Endothelial cell of umbilical vein (primary cell): ENCODE measurements at regions not wholly inside any gene's neighbourhood (a gene's known extent, or its start where the extent isn't known, plus 50 kb on each side); places are given as distances from the start of the nearest gene placed in this dataset.

ENCODE experiments used
- EZH2 ChIP-seq: IDR thresholded peaks from 2 replicates; pipeline ENCODE4 v1.6.1; 2012; ENCODE audit warnings: borderline replicate concordance, low read depth, mild to moderate bottlenecking, moderate library complexity, low read length, inconsistent platforms; ENCODE audit not compliant: severe bottlenecking
- POLR2A ChIP-seq: IDR thresholded peaks from 2 replicates; pipeline ENCODE4 v1.6.1; 2012; ENCODE audit warnings: low read depth, mild to moderate bottlenecking, control low read depth, low read length
- POLR2AphosphoS5 ChIP-seq: IDR thresholded peaks from 2 replicates; pipeline ENCODE4 v1.6.1; 2012; ENCODE audit warnings: low read depth, mild to moderate bottlenecking, control low read depth, low read length, moderate library complexity; ENCODE audit not compliant: insufficient read depth
- TF ChIP-seq, protein P1 (sequence below), 2 donors: IDR thresholded peaks; 1 replicate in 1 of 2; 2 replicates in 1 of 2; pipeline ENCODE4 v1.5.1; 2011; ENCODE audit warnings: low read length in 2 of 2, mild to moderate bottlenecking in 2 of 2, moderate library complexity in 2 of 2, control low read depth in 1 of 2, inconsistent platforms in 1 of 2, low read depth in 1 of 2; ENCODE audit not compliant: insufficient read depth in 1 of 2; ENCODE audit errors: extremely low read depth in 1 of 2
- TF ChIP-seq, protein P2 (sequence below): IDR thresholded peaks from 2 replicates; pipeline ENCODE4 v1.6.1; 2011; ENCODE audit not compliant: insufficient read depth, insufficient read length

DNA sequence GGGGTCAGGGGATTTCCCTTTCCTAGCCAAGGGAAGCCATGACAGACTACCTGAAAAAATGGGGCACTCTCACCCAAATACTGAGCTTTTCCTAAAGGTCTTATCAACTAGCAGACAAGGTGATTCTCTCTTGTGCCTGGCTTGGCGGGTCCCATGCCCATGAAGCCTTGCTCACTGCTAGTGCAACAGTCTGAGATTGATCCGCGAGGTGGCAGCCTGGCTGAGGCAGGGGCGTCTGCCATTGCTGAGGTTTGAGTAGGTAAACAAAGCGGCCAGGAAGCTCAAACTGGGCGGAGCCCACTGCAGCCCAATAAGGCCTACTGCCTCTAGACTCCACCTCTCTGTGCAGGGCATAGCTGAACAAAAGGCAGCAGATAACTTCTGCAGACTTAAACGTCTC lies 152.6 kb upstream of the PMFBP1 start:
- TF ChIP-seq, protein P1, sequence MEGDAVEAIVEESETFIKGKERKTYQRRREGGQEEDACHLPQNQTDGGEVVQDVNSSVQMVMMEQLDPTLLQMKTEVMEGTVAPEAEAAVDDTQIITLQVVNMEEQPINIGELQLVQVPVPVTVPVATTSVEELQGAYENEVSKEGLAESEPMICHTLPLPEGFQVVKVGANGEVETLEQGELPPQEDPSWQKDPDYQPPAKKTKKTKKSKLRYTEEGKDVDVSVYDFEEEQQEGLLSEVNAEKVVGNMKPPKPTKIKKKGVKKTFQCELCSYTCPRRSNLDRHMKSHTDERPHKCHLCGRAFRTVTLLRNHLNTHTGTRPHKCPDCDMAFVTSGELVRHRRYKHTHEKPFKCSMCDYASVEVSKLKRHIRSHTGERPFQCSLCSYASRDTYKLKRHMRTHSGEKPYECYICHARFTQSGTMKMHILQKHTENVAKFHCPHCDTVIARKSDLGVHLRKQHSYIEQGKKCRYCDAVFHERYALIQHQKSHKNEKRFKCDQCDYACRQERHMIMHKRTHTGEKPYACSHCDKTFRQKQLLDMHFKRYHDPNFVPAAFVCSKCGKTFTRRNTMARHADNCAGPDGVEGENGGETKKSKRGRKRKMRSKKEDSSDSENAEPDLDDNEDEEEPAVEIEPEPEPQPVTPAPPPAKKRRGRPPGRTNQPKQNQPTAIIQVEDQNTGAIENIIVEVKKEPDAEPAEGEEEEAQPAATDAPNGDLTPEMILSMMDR (IDR thresholded peaks at IDR 0.05; ENCODE audit: extremely low read depth in 1 of 2, insufficient read depth in 1 of 2, low read depth in 1 of 2, low read length in 2 of 2), result no peak
- TF ChIP-seq POLR2A (no peak), EZH2 (no peak), POLR2AphosphoS5 (no peak)
- TF ChIP-seq, protein P2, sequence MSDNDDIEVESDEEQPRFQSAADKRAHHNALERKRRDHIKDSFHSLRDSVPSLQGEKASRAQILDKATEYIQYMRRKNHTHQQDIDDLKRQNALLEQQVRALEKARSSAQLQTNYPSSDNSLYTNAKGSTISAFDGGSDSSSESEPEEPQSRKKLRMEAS, result no peak
